SKM-1 (cell line): ENCODE measurements at regions not wholly inside any gene's neighbourhood (a gene's known extent, or its start where the extent isn't known, plus 50 kb on each side); places are given as distances from the start of the nearest gene placed in this dataset.
"Not testable (repeated sequence)": the region's sequence is repeated elsewhere in the genome, so short reads cannot be mapped to it uniquely, and the experiment has no call there.

Source experiments
- DNase-seq: peaks from one replicate; lab custom pipeline; 2025; ENCODE audit not compliant: unreplicated experiment; lab: John Stamatoyannopoulos, UW

GRCh38 chr11:92595052-92595451, 370.4 kb downstream of the FAT3 start:
- no peak for DNase-seq

GRCh38 chr11:92596596-92597317, 372.1 kb downstream of the FAT3 start:
- no peak for DNase-seq

- no peak for DNase-seq
These were observed 368.4 kb upstream of the MTNR1B start for GRCh38 chr11:92601048-92601447.

GRCh38 chr11:92605667-92606066, 363.8 kb upstream of the MTNR1B start:
- no peak for DNase-seq

GRCh38 chr11:92607969-92608722, 361.3 kb upstream of the MTNR1B start:
- DNase-seq: no peak

GRCh38 chr11:92611157-92611556, 358.3 kb upstream of the MTNR1B start:
- DNase-seq: no peak

GRCh38 chr11:92618020-92618419, 351.4 kb upstream of the MTNR1B start:
- not testable (repeated sequence) for DNase-seq

- DNase-seq: no peak
These were observed 346.4 kb upstream of the MTNR1B start for GRCh38 chr11:92623055-92623454.

GRCh38 chr11:92625894-92626293, 343.6 kb upstream of the MTNR1B start:
- no peak for DNase-seq

GRCh38 chr11:92626624-92627023, 342.8 kb upstream of the MTNR1B start:
- DNase-seq: no peak

GRCh38 chr11:92627615-92628256, 341.7 kb upstream of the MTNR1B start:
- DNase-seq: no peak

- no peak for DNase-seq
These were observed 340.8 kb upstream of the MTNR1B start for GRCh38 chr11:92628401-92629292.

- DNase-seq: no peak
These were observed 337.0 kb upstream of the MTNR1B start for GRCh38 chr11:92632495-92632894.

- no peak for DNase-seq
These were observed 335.6 kb upstream of the MTNR1B start for GRCh38 chr11:92633820-92634219.

- no peak for DNase-seq
These were observed 332.8 kb upstream of the MTNR1B start for GRCh38 chr11:92636543-92637188.

- no peak for DNase-seq
These were observed 330.8 kb upstream of the MTNR1B start for GRCh38 chr11:92638678-92639077.

- DNase-seq: no peak
These were observed 327.1 kb upstream of the MTNR1B start for GRCh38 chr11:92642177-92642931.

GRCh38 chr11:92643827-92644226, 325.6 kb upstream of the MTNR1B start:
- DNase-seq: no peak

- no peak for DNase-seq
These were observed 324.6 kb upstream of the MTNR1B start for GRCh38 chr11:92644595-92645445.
